ENCODE measurements at regions not wholly inside any gene's neighbourhood (a gene's known extent, or its start where the extent isn't known, plus 50 kb on each side); places are given as distances from the start of the nearest gene placed in this dataset.

- no peak for DNase-seq
Observed at GRCh38 chr1:5311634-5312292, 657.4 kb downstream of the AJAP1 start.

DNA sequence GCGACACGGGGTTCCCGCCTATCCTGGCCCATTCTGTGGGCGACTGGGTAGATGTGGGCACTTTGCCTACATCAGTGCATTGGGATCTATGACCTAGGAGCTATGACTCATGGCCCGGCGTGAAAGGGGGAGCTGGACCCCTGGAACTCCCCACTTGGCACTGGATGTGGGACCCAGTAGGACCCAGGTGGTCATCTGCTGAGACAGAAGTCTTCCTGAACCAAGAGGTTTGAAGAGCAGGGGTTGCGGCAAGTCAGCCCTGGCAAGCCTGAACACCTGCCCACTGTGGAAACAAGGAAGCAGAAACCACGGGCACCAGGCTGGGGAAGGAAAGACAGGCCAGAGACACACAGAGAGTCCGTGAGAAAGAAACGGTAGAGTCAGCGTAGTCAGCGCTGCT lies 656.7 kb downstream of the AJAP1 start:
- no peak for DNase-seq

DNA sequence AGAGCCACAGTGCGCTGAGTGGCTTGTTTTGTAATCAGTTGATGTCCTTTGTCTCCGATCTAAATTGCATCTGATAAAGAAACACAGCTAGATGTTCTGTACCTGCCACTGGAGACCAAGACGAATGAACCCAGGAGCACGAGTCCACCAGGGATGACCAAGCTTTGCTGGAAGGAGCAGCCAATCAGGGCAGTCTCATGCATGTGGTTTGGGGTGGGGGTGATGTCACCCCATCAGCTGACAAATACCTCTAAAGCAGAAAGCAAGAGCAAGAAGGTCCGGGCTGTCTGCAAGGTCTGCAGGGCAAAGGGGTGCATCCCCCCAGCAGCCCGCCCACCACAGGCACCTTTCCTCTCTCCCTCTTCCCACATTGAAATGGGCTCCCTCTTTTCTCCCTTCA lies 653.8 kb downstream of the AJAP1 start:
- DNase-seq = no peak

DNA sequence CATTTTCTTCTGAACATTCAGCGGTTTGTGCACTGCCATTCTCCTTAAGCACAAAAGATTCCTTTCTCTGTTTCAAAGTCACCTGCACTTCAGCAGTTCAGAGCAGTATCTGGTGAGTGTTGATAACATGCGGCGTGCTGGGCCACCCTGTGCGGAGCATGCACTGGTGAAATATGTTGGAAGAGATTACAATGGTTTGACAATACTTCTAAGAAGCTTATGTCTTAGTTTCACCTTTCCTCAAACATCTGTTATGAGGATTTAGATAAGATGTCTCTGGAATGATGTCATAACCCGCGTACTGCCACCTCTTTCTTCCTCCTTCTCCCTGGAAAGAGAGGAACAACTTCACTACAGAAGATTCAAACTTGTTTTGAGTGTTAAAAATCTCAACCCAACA lies 650.3 kb downstream of the AJAP1 start:
- no peak for DNase-seq

- DNase-seq = no peak
Observed at GRCh38 chr1:5298376-5298775, 644.0 kb downstream of the AJAP1 start.

- DNase-seq = no peak
Observed at GRCh38 chr1:5297886-5298239, 643.5 kb downstream of the AJAP1 start.

DNA sequence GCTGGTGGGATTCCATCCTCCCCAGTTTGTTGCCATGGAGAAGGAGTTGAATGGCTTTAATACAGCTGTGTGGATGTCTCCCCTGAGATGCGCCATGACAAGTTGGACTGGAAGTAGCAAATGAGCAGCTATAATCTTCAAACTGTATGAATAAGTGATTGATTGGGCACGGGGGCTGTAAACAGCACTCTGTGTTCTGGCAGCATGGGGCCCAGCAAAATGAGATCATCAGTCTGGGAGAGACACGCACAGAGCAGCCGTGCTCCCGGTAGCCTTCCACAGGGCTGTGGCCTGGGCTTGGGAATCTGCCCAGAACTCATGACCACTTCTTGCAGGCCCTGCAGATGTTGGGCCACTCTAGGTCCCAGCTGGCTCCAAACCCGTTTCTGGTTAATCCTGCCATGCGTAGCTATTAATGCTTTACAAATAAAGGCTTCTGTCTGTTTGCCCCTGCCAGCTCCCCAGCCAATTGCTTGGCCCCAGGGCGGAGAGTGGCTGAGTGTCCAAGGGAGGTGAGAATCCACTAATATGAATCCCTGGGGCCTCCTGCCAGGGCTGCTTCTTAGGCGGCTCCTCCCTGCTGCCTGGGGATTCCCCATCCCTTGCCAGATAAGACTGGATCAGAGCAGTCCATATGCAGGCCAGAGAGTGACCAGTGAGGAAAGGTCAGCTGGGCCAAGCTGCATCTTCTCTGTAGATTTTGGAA lies 642.9 kb downstream of the AJAP1 start:
- DNase-seq = no peak

- no peak for DNase-seq
Observed at GRCh38 chr1:5296557-5297179, 642.3 kb downstream of the AJAP1 start.

GRCh38 chr1:5296095-5296494 lies 641.7 kb downstream of the AJAP1 start:
- no peak for DNase-seq

DNA sequence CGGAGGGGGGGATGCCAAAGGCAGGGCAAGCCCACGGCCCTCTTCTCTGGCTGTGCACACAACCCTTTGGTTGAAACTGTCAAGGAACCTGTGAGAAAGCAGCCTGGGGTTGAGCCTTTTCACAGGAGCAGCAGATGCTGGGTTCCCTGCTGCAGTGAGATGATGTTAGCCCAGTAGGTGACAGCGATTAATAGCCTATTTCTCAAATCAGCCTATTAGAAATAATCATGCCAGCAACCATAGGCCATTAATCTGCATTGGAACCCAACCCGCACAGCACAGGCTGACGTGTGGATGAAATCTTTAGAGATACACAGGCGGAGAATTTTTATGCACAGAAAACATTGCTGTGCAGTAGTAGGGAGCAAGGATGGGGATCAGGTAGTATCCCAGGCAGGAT lies 637.5 kb downstream of the AJAP1 start:
- DNase-seq = no peak

DNA sequence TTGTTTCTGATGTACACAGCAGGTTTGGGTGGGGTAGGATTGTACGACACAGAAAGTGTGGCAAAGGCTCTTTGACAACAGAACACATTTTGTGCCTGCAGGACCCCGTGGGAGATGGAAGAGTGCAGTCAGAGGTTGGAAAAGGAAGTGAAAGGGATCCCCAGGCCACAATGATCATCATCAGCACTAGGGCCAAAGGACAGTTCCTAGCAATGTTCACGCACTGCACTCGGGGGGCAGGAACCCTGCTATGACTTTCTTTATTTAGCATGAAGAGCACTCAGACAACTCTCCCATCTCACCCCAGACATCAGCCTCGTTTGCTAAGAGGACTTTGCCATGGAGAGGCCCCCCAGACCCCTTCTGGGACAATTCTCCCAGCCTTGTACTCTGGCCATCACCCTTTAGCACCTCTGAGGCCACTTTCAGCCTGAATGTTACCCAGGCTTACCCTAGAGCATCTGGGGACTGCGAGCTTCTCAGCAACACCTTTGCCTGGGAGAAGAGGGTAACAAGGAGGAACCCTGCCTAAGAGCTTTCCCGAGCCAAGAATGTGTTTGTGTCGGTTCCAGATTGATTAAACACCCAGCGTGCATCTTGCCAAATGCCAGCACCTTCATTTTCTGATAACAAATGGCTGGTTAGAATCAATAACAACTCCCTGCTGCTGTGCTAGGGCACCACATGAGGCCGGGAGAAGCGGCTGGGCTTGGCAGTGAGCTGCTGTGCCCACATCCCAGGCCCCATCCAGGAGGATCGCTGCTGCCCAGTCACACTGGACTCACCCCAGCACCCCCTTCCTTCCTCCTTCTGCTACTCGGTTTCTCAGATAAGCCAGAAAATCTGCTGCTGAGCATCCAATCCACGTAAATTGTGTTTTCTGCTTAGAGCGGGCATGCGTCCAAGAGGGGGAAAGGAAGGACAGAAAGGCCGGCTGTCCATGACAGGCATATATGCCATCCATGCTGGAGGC lies 633.1 kb downstream of the AJAP1 start:
- DNase-seq = no peak

DNA sequence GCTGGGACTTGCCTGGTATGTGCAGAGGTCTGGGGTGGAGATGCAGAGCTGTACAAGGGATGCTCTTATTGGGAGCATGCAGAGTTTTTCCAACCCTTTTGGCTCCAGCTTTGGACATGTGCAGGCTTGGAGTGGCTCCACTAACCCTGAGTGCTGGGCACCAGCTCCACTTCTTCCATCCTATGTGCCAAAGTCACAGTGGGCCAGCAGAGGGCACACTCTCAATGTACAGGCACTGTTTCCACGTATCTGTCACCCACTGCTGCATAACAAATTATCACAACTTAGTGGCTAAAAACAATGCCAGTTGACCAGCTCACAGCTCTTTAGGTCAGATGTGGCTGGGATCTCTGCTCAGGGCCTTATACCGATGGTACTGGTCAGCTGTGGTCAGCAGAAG lies 631.8 kb downstream of the AJAP1 start:
- peak in 1 of 2 donors; percentile 33 for DNase-seq

- DNase-seq = no peak
Observed at GRCh38 chr1:5274527-5274926, 620.1 kb downstream of the AJAP1 start.

DNA sequence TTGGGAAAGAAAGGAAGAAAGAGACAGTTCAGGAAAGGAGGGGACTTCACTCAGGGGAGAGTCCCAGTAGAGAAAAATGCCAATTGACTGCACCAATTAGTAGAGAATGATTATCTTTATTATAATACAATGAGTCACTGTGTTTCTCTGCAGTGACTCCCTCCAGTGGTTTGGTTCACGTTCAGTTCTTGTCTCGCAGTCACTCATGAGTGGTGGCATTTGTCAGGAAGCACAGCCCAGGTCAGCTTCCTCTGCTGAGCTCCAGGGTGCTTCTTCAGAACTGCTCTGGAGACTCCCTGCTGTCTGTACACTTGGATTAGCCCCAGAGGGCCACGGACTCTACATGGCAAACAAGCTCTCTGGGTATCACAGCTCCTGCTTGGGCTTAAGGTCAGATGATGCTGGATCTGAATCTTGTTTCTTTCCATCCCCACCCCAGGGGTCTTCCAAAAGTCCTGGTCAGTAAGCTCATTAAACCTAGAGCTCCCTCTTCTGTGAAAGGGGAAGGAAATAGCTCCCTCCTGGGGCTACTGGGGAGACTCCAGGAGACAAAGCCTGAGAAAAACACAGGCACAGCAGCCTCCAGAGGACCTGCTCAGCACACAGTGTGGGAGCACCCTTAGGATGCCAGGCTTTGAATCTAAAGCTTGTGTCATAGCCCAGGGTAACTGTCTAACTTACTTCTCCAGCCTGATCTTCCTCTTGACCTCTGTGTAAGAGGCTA lies 619.0 kb downstream of the AJAP1 start:
- DNase-seq = no peak

- no peak for DNase-seq
Observed at GRCh38 chr1:5272325-5272724, 617.9 kb downstream of the AJAP1 start.

- DNase-seq = no peak
Observed at GRCh38 chr1:5271264-5271663, 616.9 kb downstream of the AJAP1 start.

DNA sequence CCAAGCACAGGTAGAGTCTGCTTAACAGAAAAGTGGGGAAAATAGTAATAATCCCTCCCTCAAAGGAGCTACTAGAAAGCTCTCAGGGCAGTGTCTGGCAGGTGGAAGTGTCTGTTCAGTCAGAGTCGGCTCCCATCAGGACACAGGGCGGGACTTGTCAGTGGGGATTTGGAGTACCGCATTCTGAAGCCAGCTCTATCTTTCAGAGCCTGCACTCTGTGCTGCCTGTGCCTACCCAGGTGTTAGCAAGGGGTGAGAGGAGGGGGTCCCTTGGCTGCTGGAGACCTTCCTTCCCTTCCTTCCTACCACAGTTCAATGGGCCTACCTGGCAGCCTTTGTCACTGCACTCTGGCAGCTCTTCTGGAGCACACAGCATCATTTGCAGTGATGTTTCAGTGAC lies 615.5 kb downstream of the AJAP1 start:
- no peak for DNase-seq

DNA sequence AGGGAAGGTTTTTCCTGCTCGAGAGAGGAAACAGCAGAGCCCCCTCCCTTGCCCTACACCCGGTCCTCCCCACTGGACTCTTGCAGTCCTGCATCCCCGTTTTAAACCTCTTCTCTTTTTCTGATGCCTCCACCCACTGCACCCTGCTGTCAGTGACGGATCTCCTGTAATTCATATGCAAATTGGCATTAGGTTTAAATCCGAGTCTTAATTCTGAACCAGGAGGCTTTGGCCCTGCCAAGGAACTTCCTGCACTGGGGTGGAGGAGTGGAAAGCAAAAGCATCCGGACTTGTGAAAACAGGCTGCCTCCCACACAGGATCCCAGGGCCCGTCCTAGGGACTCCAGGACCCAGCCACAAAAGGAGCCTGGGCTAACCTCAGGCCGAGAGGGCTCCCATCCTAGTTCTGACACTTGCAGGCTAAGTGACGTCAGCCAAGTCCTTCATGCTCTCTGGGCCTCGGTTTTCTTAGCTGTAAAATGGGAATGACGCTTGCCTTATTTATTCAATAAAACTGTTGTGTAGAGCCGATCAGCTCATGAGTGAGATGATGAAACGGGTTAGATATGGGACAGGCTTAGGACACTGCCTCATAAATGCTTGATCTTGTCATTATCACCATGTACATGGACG lies 613.3 kb downstream of the AJAP1 start:
- no peak for DNase-seq

GRCh38 chr1:5265438-5266075 lies 611.1 kb downstream of the AJAP1 start:
- no peak for DNase-seq

- no peak for DNase-seq
Observed at GRCh38 chr1:5264476-5264875, 610.1 kb downstream of the AJAP1 start.

GRCh38 chr1:5256793-5257192 lies 602.4 kb downstream of the AJAP1 start:
- no peak for DNase-seq

GRCh38 chr1:5254975-5255374 lies 600.6 kb downstream of the AJAP1 start:
- DNase-seq = no peak

All from activated CD4-positive, alpha-beta T cell treated with anti-CD3 and anti-CD28 coated beads for 4 hours (primary cell).